ENCODE measurements at regions not wholly inside any gene's neighbourhood (a gene's known extent, or its start where the extent isn't known, plus 50 kb on each side); places are given as distances from the start of the nearest gene placed in this dataset.

GRCh38 chr16:63614429-63614828, 1507.4 kb downstream of the CDH11 start:
- TF ChIP-seq, protein P1, sequence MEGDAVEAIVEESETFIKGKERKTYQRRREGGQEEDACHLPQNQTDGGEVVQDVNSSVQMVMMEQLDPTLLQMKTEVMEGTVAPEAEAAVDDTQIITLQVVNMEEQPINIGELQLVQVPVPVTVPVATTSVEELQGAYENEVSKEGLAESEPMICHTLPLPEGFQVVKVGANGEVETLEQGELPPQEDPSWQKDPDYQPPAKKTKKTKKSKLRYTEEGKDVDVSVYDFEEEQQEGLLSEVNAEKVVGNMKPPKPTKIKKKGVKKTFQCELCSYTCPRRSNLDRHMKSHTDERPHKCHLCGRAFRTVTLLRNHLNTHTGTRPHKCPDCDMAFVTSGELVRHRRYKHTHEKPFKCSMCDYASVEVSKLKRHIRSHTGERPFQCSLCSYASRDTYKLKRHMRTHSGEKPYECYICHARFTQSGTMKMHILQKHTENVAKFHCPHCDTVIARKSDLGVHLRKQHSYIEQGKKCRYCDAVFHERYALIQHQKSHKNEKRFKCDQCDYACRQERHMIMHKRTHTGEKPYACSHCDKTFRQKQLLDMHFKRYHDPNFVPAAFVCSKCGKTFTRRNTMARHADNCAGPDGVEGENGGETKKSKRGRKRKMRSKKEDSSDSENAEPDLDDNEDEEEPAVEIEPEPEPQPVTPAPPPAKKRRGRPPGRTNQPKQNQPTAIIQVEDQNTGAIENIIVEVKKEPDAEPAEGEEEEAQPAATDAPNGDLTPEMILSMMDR (IDR thresholded peaks at IDR 0.05), result no peak
- no peak for TF ChIP-seq POLR2A (IDR thresholded peaks at IDR 0.05)
